ENCODE measurements at regions not wholly inside any gene's neighbourhood (a gene's known extent, or its start where the extent isn't known, plus 50 kb on each side); places are given as distances from the start of the nearest gene placed in this dataset.

- no peak for TF ChIP-seq EP300 (IDR thresholded peaks at IDR 0.05; ENCODE audit: low read length)
- no peak for TF ChIP-seq REST (IDR thresholded peaks at IDR 0.05; ENCODE audit: borderline replicate concordance)
- TF ChIP-seq REST (CRISPR knock-in tag; IDR thresholded peaks at IDR 0.05; ENCODE audit: low read depth), result no peak
- TF ChIP-seq SP2 (IDR thresholded peaks at IDR 0.05; ENCODE audit: extremely low read depth, low read depth, low read length, poor library complexity, severe bottlenecking), result no peak
- no peak for TF ChIP-seq BRD4 (IDR thresholded peaks at IDR 0.05)
- TF ChIP-seq FOS (IDR thresholded peaks at IDR 0.05; ENCODE audit: extremely low read depth, insufficient read length), result no peak
- no peak for TF ChIP-seq EZH2 (IDR thresholded peaks at IDR 0.05; ENCODE audit: borderline replicate concordance, low read depth, low read length)
- no peak for TF ChIP-seq RBM39 (optimal IDR thresholded peaks at IDR 0.05; ENCODE audit: low read depth, low read length)
- TF ChIP-seq TAF1 (IDR thresholded peaks at IDR 0.05; ENCODE audit: control insufficient read depth, extremely low read depth, insufficient read depth, low read length, severe bottlenecking), result no peak
- TF ChIP-seq TEAD1 (CRISPR knock-in tag; IDR thresholded peaks at IDR 0.05), result no peak
Measured at GRCh38 chr3:111269777-111270176, 198.2 kb downstream of the NECTIN3 start.
